Osteocyte (in vitro differentiated cells): ENCODE measurements at regions not wholly inside any gene's neighbourhood (a gene's known extent, or its start where the extent isn't known, plus 50 kb on each side); places are given as distances from the start of the nearest gene placed in this dataset.

Experiments used
- DNase-seq: peaks from one replicate; pipeline ENCODE4 v3.0.0; 2021; ENCODE audit warnings: mixed read lengths; ENCODE audit not compliant: unreplicated experiment; ENCODE audit errors: extremely low spot score
- H3K27ac Mint-ChIP-seq: one replicate; pipeline ENCODE4 v1.8.0; 2021; ENCODE audit warnings: mild to moderate bottlenecking, mixed read lengths; ENCODE audit not compliant: unreplicated experiment
- H3K27me3 Mint-ChIP-seq: one replicate; pipeline ENCODE4 v1.8.0; 2021; ENCODE audit warnings: mixed read lengths; ENCODE audit not compliant: unreplicated experiment
- H3K36me3 Mint-ChIP-seq: one replicate; pipeline ENCODE4 v1.8.0; 2021; ENCODE audit warnings: mixed read lengths; ENCODE audit not compliant: unreplicated experiment
- H3K4me1 Mint-ChIP-seq: one replicate; pipeline ENCODE4 v1.8.0; 2021; ENCODE audit warnings: mixed read lengths; ENCODE audit not compliant: unreplicated experiment
- H3K4me3 Mint-ChIP-seq: one replicate; pipeline ENCODE4 v1.8.0; 2021; ENCODE audit warnings: mild to moderate bottlenecking, moderate library complexity, mixed read lengths; ENCODE audit not compliant: unreplicated experiment
- H3K9me3 Mint-ChIP-seq: one replicate; pipeline ENCODE4 v1.8.0; 2021; ENCODE audit warnings: mixed read lengths; ENCODE audit not compliant: unreplicated experiment
- CTCF ChIP-seq: fragments of 200-600 bp; sonication (generic); IDR thresholded peaks from 2 replicates; pipeline ENCODE4 v1.5.0; 2021; ENCODE audit warnings: antibody characterized with exemption, mild to moderate bottlenecking, moderate library complexity

- peaks cover 3% of the 10 kb centered on the region for H3K36me3 Mint-ChIP-seq
- H3K4me3 Mint-ChIP-seq = no peak overlapping the region
- no peak for TF ChIP-seq CTCF
- H3K9me3 Mint-ChIP-seq = peaks cover 12% of the 10 kb centered on the region
- no peaks in the 10 kb centered on the region for H3K27me3 Mint-ChIP-seq
- H3K27ac Mint-ChIP-seq = no peak overlapping the region
- DNase-seq = no peak
- peaks cover 19% of the 10 kb centered on the region for H3K4me1 Mint-ChIP-seq
These were observed 54.5 kb upstream of the MRPS6 start for GRCh38 chr21:34018910-34019309.

GRCh38 chr21:34018185-34018584 lies 55.2 kb upstream of the MRPS6 start:
- DNase-seq = no peak
- peaks cover 19% of the 10 kb centered on the region for H3K4me1 Mint-ChIP-seq
- TF ChIP-seq CTCF = no peak
- no peak overlapping the region for H3K4me3 Mint-ChIP-seq
- H3K36me3 Mint-ChIP-seq = peaks cover 3% of the 10 kb centered on the region
- no peak overlapping the region for H3K27ac Mint-ChIP-seq
- H3K27me3 Mint-ChIP-seq = no peaks in the 10 kb centered on the region
- H3K9me3 Mint-ChIP-seq = peaks cover 18% of the 10 kb centered on the region

- Mint-ChIP-seq H3K27me3 (no peaks in the 10 kb centered on the region), H3K9me3 (peaks cover 18% of the 10 kb centered on the region), H3K36me3 (peaks cover 3% of the 10 kb centered on the region), H3K27ac (no peak overlapping the region), H3K4me3 (no peak overlapping the region), H3K4me1 (peaks cover 18% of the 10 kb centered on the region)
- DNase-seq = no peak
- no peak for TF ChIP-seq CTCF
These were observed 56.1 kb upstream of the MRPS6 start for GRCh38 chr21:34017039-34017961.

- no peak overlapping the region for H3K4me3 Mint-ChIP-seq
- H3K27ac Mint-ChIP-seq = no peak overlapping the region
- no peak for TF ChIP-seq CTCF
- no peak for DNase-seq
- H3K36me3 Mint-ChIP-seq = peaks cover 7% of the 10 kb centered on the region
- no peaks in the 10 kb centered on the region for H3K27me3 Mint-ChIP-seq
- peaks cover 21% of the 10 kb centered on the region for H3K9me3 Mint-ChIP-seq
- H3K4me1 Mint-ChIP-seq = peaks cover 4% of the 10 kb centered on the region
These were observed 60.7 kb upstream of the MRPS6 start for GRCh38 chr21:34012640-34013039.

GRCh38 chr21:34011660-34012059 lies 61.7 kb upstream of the MRPS6 start:
- DNase-seq = no peak
- Mint-ChIP-seq H3K4me1 (no peaks in the 10 kb centered on the region), H3K9me3 (peaks cover 17% of the 10 kb centered on the region), H3K4me3 (no peak overlapping the region), H3K36me3 (peaks cover 7% of the 10 kb centered on the region), H3K27ac (no peak overlapping the region), H3K27me3 (no peaks in the 10 kb centered on the region)
- TF ChIP-seq CTCF = no peak
